ENCODE measurements at regions not wholly inside any gene's neighbourhood (a gene's known extent, or its start where the extent isn't known, plus 50 kb on each side); places are given as distances from the start of the nearest gene placed in this dataset.

- Histone ChIP-seq H2BK5ac (ENCODE audit: low read depth, low read length, poor library complexity, severe bottlenecking) (no peak overlapping the region), H2AK5ac (ENCODE audit: low read depth, low read length) (no peak overlapping the region), H3K18ac (ENCODE audit: low read depth, low read length) (no peak overlapping the region), H2BK120ac (ENCODE audit: low read depth, low read length) (no peak overlapping the region), H3K56ac (ENCODE audit: extremely low read depth, insufficient read depth, low read length) (no peak overlapping the region), H3K4me1 (ENCODE audit: control insufficient read depth, insufficient read depth, low read length) (peaks cover 3% of the 10 kb centered on the region; the same call in 1 of the 2 replicates), H4K5ac (ENCODE audit: low read depth, low read length) (no peak overlapping the region), H3K4me2 (ENCODE audit: low read depth, low read length) (no peak overlapping the region), H2AK9ac (replicated peaks; ENCODE audit: low read depth, low read length, poor library complexity) (no peak overlapping the region), H3K23ac (ENCODE audit: low read depth, low read length) (no peak overlapping the region), H3K9me1 (ENCODE audit: insufficient read depth, low read length) (no peaks in the 10 kb centered on the region), H4K91ac (ENCODE audit: insufficient read depth, low read depth, low read length) (no peak overlapping the region), H3K27me3 (ENCODE audit: control insufficient read depth, insufficient read depth, low read length) (peaks cover 2% of the 10 kb centered on the region), H4K8ac (ENCODE audit: low read depth in 2 of 2, low read length in 2 of 2) (no peak overlapping the region), H3K4ac (ENCODE audit: low read depth, low read length) (no peak overlapping the region), H3K9me3 (ENCODE audit: control insufficient read depth, insufficient read depth, low read length) (no peaks in the 10 kb centered on the region), H3K14ac (replicated peaks; ENCODE audit: low read depth, low read length) (no peak overlapping the region), H3K79me1 (ENCODE audit: low read depth in 1 of 2, low read length in 2 of 2) (no peaks in the 10 kb centered on the region), H3K27ac (ENCODE audit: insufficient read depth, low read length) (no peak overlapping the region), H3K9ac (ENCODE audit: low read depth, low read length) (no peak overlapping the region), H2AFZ (replicated peaks; ENCODE audit: low read length, poor library complexity) (no peak overlapping the region), H4K20me1 (ENCODE audit: insufficient read depth, low read length) (no peaks in the 10 kb centered on the region), H3K36me3 (ENCODE audit: control insufficient read depth, insufficient read depth, low read length) (no peaks in the 10 kb centered on the region), H2BK15ac (ENCODE audit: low read depth, low read length) (no peak overlapping the region), H3K4me3 (ENCODE audit: insufficient read depth, low read depth, low read length) (no peak overlapping the region), H2BK20ac (ENCODE audit: low read depth, low read length) (no peak overlapping the region)
- ATAC-seq (ENCODE audit: low read depth), result no peak
- BruUV-seq (replicated peaks), result no TSS peak
- no peak for TF ChIP-seq FOS (IDR thresholded peaks at IDR 0.05; ENCODE audit: low read depth, low read length)
- TF ChIP-seq USF2 (IDR thresholded peaks at IDR 0.05; ENCODE audit: low read depth, low read length), result no peak
- TF ChIP-seq RAD21 (IDR thresholded peaks at IDR 0.05; ENCODE audit: low read length), result no peak
- TF ChIP-seq CHD1 (IDR thresholded peaks at IDR 0.05; ENCODE audit: low read depth, low read length), result no peak
- no peak for TF ChIP-seq MXI1 (IDR thresholded peaks at IDR 0.05; ENCODE audit: borderline replicate concordance, low read depth, low read length)
- no peak for TF ChIP-seq NFE2L2 (IDR thresholded peaks at IDR 0.05; ENCODE audit: low read depth, low read length)
- no peak for TF ChIP-seq ELK1 (IDR thresholded peaks at IDR 0.05; ENCODE audit: borderline replicate concordance, low read depth, low read length)
- no peak for TF ChIP-seq RFX5 (IDR thresholded peaks at IDR 0.05; ENCODE audit: low read depth, low read length)
- no CpG with 5 or more reads among the region's 4 CpGs for WGBS, 2 experiments (ENCODE audit: extremely low coverage in 2 of 2, insufficient read length in 1 of 2)
- dilution Hi-C loops (cut with HindIII; ENCODE audit: low sequenced_read_pairs, unreplicated experiment) (no loop called here), intact Hi-C loops (cut with micrococcal nuclease) (no loop called here), in situ Hi-C loops (cut with MboI; ENCODE audit: low sequenced_read_pairs) (no loop called here)
- no peak for DNase-seq
- POLR2A ChIA-PET (ENCODE audit: unreplicated experiment), result no interaction called here
- CTCF ChIA-PET, result no interaction called here
These were observed 53.9 kb upstream of the PALM2AKAP2 start for GRCh38 chr9:109726119-109726518.

Data from IMR-90 (cell line).